Loucy (cell line): ENCODE measurements at regions not wholly inside any gene's neighbourhood (a gene's known extent, or its start where the extent isn't known, plus 50 kb on each side); places are given as distances from the start of the nearest gene placed in this dataset.

Source experiments
- H2AFZ ChIP-seq: fragments of 200-600 bp; sonication (generic); 2 replicates; pipeline ENCODE4 v1.6.0; 2016; ENCODE audit warnings: antibody characterized with exemption, mild to moderate bottlenecking, low read length, moderate library complexity
- H3F3A ChIP-seq: fragments of 200-600 bp; 2 replicates; pipeline ENCODE4 v1.6.0; 2016; ENCODE audit warnings: antibody characterized with exemption, low read depth, mild to moderate bottlenecking
- H3K27me3 ChIP-seq: fragments of 200-600 bp; sonication (generic); 2 replicates; pipeline ENCODE4 v1.6.1; 2014; ENCODE audit warnings: low read length, mild to moderate bottlenecking; ENCODE audit not compliant: insufficient read depth, poor library complexity, severe bottlenecking
- H3K36me3 ChIP-seq: fragments of 200-600 bp; sonication (generic); 2 replicates; pipeline ENCODE4 v1.6.1; 2016; ENCODE audit warnings: low read length; ENCODE audit not compliant: insufficient read depth
- H3K4me1 ChIP-seq: fragments of 200-600 bp; sonication (generic); 2 replicates; pipeline ENCODE4 v1.5.1; 2014; ENCODE audit warnings: low read length, mild to moderate bottlenecking; ENCODE audit not compliant: insufficient read depth, poor library complexity, severe bottlenecking
- H3K4me2 ChIP-seq: fragments of 200-600 bp; sonication (generic); 2 replicates; pipeline ENCODE4 v1.6.0; 2014; ENCODE audit warnings: antibody characterized with exemption, low read length, low read depth, mild to moderate bottlenecking; ENCODE audit not compliant: poor library complexity, severe bottlenecking
- H3K4me3 ChIP-seq: fragments of 200-600 bp; sonication (generic); 2 replicates; pipeline ENCODE4 v1.5.1; 2014; ENCODE audit warnings: low read length, mild to moderate bottlenecking, mixed read lengths; ENCODE audit not compliant: poor library complexity, severe bottlenecking
- H3K79me2 ChIP-seq: fragments of 200-600 bp; sonication (generic); 2 replicates; pipeline ENCODE4 v1.6.1; 2014; ENCODE audit warnings: low read length; ENCODE audit not compliant: insufficient read depth
- H3K9ac ChIP-seq: fragments of 200-600 bp; sonication (generic); 2 replicates; pipeline ENCODE4 v1.6.0; 2014; ENCODE audit warnings: mild to moderate bottlenecking, low read depth, low read length, moderate library complexity; ENCODE audit not compliant: poor library complexity, severe bottlenecking
- H3K9me2 ChIP-seq: fragments of 200-600 bp; sonication (generic); replicated peaks from 2 replicates; pipeline ENCODE4 v1.6.1; 2016; ENCODE audit warnings: low read depth, low read length, mixed read lengths
- H3K9me3 ChIP-seq: fragments of 200-600 bp; sonication (generic); 2 replicates; pipeline ENCODE4 v1.6.1; 2014; ENCODE audit warnings: mild to moderate bottlenecking, antibody characterized with exemption, low read length, low read depth; ENCODE audit not compliant: insufficient read depth
- H4K20me1 ChIP-seq: fragments of 200-600 bp; sonication (generic); 2 replicates; pipeline ENCODE4 v1.6.0; 2014; ENCODE audit warnings: antibody characterized with exemption, low read length, mild to moderate bottlenecking; ENCODE audit not compliant: insufficient read depth, poor library complexity, severe bottlenecking
- EZH2phosphoT487 ChIP-seq: fragments of 200-600 bp; IDR thresholded peaks from 2 replicates; pipeline ENCODE4 v1.6.1; 2018; ENCODE audit warnings: antibody characterized with exemption, mild to moderate bottlenecking, moderate library complexity, borderline replicate concordance
- TF ChIP-seq, protein P1 (sequence below): fragments of 200-600 bp; sonication (generic); conservative IDR thresholded peaks from 2 replicates; pipeline ENCODE4 v1.5.1; 2014; ENCODE audit warnings: mild to moderate bottlenecking, antibody characterized with exemption, low read length

DNA sequence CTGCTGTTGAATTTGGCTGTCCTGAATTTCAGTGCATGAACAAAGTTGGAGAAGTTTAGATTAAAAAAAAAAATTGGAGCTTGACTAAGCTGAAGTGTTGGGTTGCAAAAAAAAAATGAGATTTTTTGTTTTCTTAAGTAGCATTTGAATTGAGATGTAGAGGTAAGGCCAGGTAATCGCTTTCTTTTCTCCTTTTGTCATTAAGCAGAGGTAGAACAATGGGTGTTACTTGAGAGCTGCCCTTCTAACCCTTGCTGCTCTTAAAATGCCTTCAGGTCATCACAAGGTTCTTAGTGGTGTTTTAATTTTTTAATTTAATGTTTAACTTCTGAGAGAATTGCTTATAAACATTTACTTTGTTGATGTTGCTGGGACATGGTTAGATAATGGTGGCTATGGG, 84.1 kb upstream of the PRDM1 start:
- Histone ChIP-seq H3F3A (no peaks in the 10 kb centered on the region), H3K27me3 (peaks cover 3% of the 10 kb centered on the region), H2AFZ (no peak overlapping the region), H3K4me2 (no peak overlapping the region), H3K36me3 (no peaks in the 10 kb centered on the region), H3K9ac (no peak overlapping the region), H3K9me2 (no peaks in the 10 kb centered on the region), H3K4me3 (no peak overlapping the region), H4K20me1 (no peaks in the 10 kb centered on the region), H3K79me2 (no peaks in the 10 kb centered on the region), H3K9me3 (no peaks in the 10 kb centered on the region), H3K4me1 (no peaks in the 10 kb centered on the region)
- TF ChIP-seq, protein P1, sequence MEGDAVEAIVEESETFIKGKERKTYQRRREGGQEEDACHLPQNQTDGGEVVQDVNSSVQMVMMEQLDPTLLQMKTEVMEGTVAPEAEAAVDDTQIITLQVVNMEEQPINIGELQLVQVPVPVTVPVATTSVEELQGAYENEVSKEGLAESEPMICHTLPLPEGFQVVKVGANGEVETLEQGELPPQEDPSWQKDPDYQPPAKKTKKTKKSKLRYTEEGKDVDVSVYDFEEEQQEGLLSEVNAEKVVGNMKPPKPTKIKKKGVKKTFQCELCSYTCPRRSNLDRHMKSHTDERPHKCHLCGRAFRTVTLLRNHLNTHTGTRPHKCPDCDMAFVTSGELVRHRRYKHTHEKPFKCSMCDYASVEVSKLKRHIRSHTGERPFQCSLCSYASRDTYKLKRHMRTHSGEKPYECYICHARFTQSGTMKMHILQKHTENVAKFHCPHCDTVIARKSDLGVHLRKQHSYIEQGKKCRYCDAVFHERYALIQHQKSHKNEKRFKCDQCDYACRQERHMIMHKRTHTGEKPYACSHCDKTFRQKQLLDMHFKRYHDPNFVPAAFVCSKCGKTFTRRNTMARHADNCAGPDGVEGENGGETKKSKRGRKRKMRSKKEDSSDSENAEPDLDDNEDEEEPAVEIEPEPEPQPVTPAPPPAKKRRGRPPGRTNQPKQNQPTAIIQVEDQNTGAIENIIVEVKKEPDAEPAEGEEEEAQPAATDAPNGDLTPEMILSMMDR = no peak
- no peak for TF ChIP-seq EZH2phosphoT487

DNA sequence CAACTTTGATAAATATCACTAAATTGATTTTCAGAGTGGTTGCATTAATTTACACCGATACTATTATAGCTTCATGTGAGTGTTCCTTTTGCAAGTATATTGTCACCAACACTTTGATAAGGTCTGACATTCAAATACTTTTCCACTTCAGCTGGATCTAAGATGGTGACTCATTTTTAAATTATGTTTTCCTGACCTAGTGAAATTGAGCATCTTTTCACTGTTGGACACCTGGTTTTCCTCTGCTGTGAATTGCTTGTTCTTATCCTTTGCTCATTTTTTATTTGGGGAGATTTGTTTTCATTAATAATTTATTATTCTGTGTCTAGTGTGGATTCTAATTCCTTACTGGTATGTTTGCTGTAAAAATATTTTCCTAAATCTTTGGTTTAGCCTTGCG, 85.2 kb upstream of the PRDM1 start:
- Histone ChIP-seq H3K36me3 (no peaks in the 10 kb centered on the region), H3K9me3 (no peaks in the 10 kb centered on the region), H3K9me2 (no peaks in the 10 kb centered on the region), H3K9ac (no peak overlapping the region), H3F3A (no peaks in the 10 kb centered on the region), H3K4me2 (no peak overlapping the region), H3K4me3 (no peak overlapping the region), H2AFZ (no peak overlapping the region), H3K4me1 (no peaks in the 10 kb centered on the region), H3K27me3 (peaks cover 13% of the 10 kb centered on the region), H4K20me1 (no peaks in the 10 kb centered on the region), H3K79me2 (no peaks in the 10 kb centered on the region)
- TF ChIP-seq EZH2phosphoT487 = no peak
- TF ChIP-seq, protein P1 = no peak

DNA sequence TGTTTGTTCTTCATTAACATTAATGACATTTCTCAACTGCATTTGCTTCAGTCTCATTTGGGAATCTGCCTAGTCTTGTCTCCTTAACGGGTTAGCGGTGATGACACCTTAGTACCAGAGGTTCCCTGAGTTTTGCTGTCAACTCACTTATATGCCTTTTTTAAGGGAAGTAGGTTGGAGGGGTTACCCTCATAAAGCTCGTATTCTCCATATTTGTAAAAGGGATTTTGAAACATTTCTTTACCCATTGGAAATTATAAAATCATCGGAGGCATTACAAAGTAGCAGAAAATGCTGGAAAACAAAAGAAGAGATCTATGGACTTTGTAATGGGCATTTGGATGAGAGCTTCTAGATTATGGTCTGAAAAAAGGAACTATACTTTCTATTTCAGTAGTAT, 88.7 kb upstream of the PRDM1 start:
- Histone ChIP-seq H3K9me3 (no peaks in the 10 kb centered on the region), H3K4me3 (no peak overlapping the region), H3K9me2 (no peaks in the 10 kb centered on the region), H3K79me2 (no peaks in the 10 kb centered on the region), H3F3A (no peaks in the 10 kb centered on the region), H3K27me3 (peaks cover 13% of the 10 kb centered on the region), H3K36me3 (no peaks in the 10 kb centered on the region), H3K4me2 (no peak overlapping the region), H2AFZ (no peak overlapping the region), H3K9ac (no peak overlapping the region), H4K20me1 (no peaks in the 10 kb centered on the region), H3K4me1 (no peaks in the 10 kb centered on the region)
- TF ChIP-seq, protein P1 = no peak
- no peak for TF ChIP-seq EZH2phosphoT487
